ENCODE measurements at regions not wholly inside any gene's neighbourhood (a gene's known extent, or its start where the extent isn't known, plus 50 kb on each side); places are given as distances from the start of the nearest gene placed in this dataset.

GRCh38 chr7:72467237-72467636 lies 55.1 kb upstream of the CALN1 start:
- TF ChIP-seq POLR2A (IDR thresholded peaks at IDR 0.05; ENCODE audit: low read depth, low read length) (no peak), BHLHE40 (IDR thresholded peaks at IDR 0.05; ENCODE audit: low read depth, low read length) (no peak), SMC3 (IDR thresholded peaks at IDR 0.05; ENCODE audit: low read depth, low read length) (no peak), MAZ (IDR thresholded peaks at IDR 0.05; ENCODE audit: borderline replicate concordance, low read depth, low read length) (no peak), RAD21 (IDR thresholded peaks at IDR 0.05; ENCODE audit: low read length) (no peak), MAFK (IDR thresholded peaks at IDR 0.05; ENCODE audit: low read depth, low read length) (no peak), RCOR1 (IDR thresholded peaks at IDR 0.05; ENCODE audit: insufficient replicate concordance, low read length) (no peak), RFX5 (IDR thresholded peaks at IDR 0.05; ENCODE audit: low read depth, low read length) (no peak), CEBPB (IDR thresholded peaks at IDR 0.05; ENCODE audit: low read depth, low read length) (no peak)
- TF ChIP-seq, protein P1, sequence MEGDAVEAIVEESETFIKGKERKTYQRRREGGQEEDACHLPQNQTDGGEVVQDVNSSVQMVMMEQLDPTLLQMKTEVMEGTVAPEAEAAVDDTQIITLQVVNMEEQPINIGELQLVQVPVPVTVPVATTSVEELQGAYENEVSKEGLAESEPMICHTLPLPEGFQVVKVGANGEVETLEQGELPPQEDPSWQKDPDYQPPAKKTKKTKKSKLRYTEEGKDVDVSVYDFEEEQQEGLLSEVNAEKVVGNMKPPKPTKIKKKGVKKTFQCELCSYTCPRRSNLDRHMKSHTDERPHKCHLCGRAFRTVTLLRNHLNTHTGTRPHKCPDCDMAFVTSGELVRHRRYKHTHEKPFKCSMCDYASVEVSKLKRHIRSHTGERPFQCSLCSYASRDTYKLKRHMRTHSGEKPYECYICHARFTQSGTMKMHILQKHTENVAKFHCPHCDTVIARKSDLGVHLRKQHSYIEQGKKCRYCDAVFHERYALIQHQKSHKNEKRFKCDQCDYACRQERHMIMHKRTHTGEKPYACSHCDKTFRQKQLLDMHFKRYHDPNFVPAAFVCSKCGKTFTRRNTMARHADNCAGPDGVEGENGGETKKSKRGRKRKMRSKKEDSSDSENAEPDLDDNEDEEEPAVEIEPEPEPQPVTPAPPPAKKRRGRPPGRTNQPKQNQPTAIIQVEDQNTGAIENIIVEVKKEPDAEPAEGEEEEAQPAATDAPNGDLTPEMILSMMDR (conservative IDR thresholded peaks at IDR 0.05; ENCODE audit: low read depth, low read length) = no peak
- TF ChIP-seq, protein P2, sequence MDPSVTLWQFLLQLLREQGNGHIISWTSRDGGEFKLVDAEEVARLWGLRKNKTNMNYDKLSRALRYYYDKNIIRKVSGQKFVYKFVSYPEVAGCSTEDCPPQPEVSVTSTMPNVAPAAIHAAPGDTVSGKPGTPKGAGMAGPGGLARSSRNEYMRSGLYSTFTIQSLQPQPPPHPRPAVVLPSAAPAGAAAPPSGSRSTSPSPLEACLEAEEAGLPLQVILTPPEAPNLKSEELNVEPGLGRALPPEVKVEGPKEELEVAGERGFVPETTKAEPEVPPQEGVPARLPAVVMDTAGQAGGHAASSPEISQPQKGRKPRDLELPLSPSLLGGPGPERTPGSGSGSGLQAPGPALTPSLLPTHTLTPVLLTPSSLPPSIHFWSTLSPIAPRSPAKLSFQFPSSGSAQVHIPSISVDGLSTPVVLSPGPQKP (IDR thresholded peaks at IDR 0.05; ENCODE audit: borderline replicate concordance, low read depth, low read length) = no peak
- TF ChIP-seq, protein P3, sequence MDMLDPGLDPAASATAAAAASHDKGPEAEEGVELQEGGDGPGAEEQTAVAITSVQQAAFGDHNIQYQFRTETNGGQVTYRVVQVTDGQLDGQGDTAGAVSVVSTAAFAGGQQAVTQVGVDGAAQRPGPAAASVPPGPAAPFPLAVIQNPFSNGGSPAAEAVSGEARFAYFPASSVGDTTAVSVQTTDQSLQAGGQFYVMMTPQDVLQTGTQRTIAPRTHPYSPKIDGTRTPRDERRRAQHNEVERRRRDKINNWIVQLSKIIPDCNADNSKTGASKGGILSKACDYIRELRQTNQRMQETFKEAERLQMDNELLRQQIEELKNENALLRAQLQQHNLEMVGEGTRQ (IDR thresholded peaks at IDR 0.05; ENCODE audit: low read depth, low read length) = no peak
